Lower leg skin (tissue), 4 donors: ENCODE measurements at regions not wholly inside any gene's neighbourhood (a gene's known extent, or its start where the extent isn't known, plus 50 kb on each side); places are given as distances from the start of the nearest gene placed in this dataset.

Experiments used
- DNase-seq, 2 donors: peaks; one replicate each; pipeline ENCODE4 v3.0.0-alpha.2; 2019; ENCODE audit warnings: low spot score in 2 of 2
- H3K4me3 ChIP-seq: fragments of 200-600 bp; sonication (generic); 2 replicates; pipeline ENCODE4 v1.5.1; 2017; ENCODE audit warnings: mild to moderate bottlenecking, low read depth; ENCODE audit not compliant: poor library complexity, severe bottlenecking
- CTCF ChIP-seq, 3 donors: fragments of 450-650 bp; IDR thresholded peaks; one replicate each; pipeline ENCODE4 v1.5.1; 2016; ENCODE audit warnings: antibody characterized with exemption in 3 of 3, mild to moderate bottlenecking in 3 of 3, moderate library complexity in 2 of 3
- POLR2A ChIP-seq, 2 donors: fragments of 450-650 bp; IDR thresholded peaks; one replicate each; pipeline ENCODE4 v1.6.1; 2016 to 2017; ENCODE audit warnings: antibody characterized with exemption in 2 of 2, mild to moderate bottlenecking in 1 of 2, moderate library complexity in 1 of 2
- WGBS, 2 donors: methylation state at CpG; one replicate each; pipeline ENCODE4 v1.1.5; 2018; 5-methylcytosine and 5-hydroxymethylcytosine counted together
- intact Hi-C: fragments of 100-400 bp; cut with DNase I; formaldehyde crosslinking; loops from one replicate; pipeline ENCODE4 v1.15.0; 2023; ENCODE audit warnings: low total_unique reads

- H3K4me3 ChIP-seq = no peak overlapping the region
- TF ChIP-seq CTCF (IDR thresholded peaks at IDR 0.05) (no peak), POLR2A (IDR thresholded peaks at IDR 0.05) (no peak)
- DNase-seq = no peak
- intact Hi-C loops = no loop called here
These were observed 312.6 kb downstream of the HTR1B start for GRCh38 chr6:77150736-77151135.

GRCh38 chr6:77145244-77145643 lies 318.0 kb downstream of the HTR1B start:
- TF ChIP-seq CTCF (IDR thresholded peaks at IDR 0.05) = no peak
- TF ChIP-seq POLR2A (IDR thresholded peaks at IDR 0.05) = no peak
- H3K4me3 ChIP-seq = no peak overlapping the region
- DNase-seq = no peak
- WGBS, 2 donors = 63 to 69% methylated on average over 1 of the region's 1 CpG
- intact Hi-C loops = no loop called here

GRCh38 chr6:77143659-77144447 lies 319.4 kb downstream of the HTR1B start:
- intact Hi-C loops = no loop called here
- DNase-seq = no peak
- 92 to 96% methylated on average over 5 of the region's 5 CpGs for WGBS, 2 donors
- H3K4me3 ChIP-seq = no peak overlapping the region
- no peak for TF ChIP-seq CTCF (IDR thresholded peaks at IDR 0.05)
- TF ChIP-seq POLR2A (IDR thresholded peaks at IDR 0.05) = no peak

- no peak overlapping the region for H3K4me3 ChIP-seq
- intact Hi-C loops = no loop called here
- no peak for DNase-seq
- no peak for TF ChIP-seq POLR2A (IDR thresholded peaks at IDR 0.05)
- TF ChIP-seq CTCF (IDR thresholded peaks at IDR 0.05) = no peak
These were observed 327.2 kb downstream of the HTR1B start for GRCh38 chr6:77136086-77136485.

GRCh38 chr6:77133031-77133430 lies 330.3 kb downstream of the HTR1B start:
- no peak overlapping the region for H3K4me3 ChIP-seq
- TF ChIP-seq POLR2A (IDR thresholded peaks at IDR 0.05) = no peak
- TF ChIP-seq CTCF (IDR thresholded peaks at IDR 0.05) = no peak
- WGBS, 2 donors = 85 to 88% methylated on average over 5 of the region's 5 CpGs
- intact Hi-C loops = no loop called here
- DNase-seq = no peak

- no peak for DNase-seq
- intact Hi-C loops = no loop called here
- WGBS, 2 donors = 91 to 95% methylated on average over 4 of the region's 4 CpGs
- TF ChIP-seq POLR2A (IDR thresholded peaks at IDR 0.05) (no peak), CTCF (IDR thresholded peaks at IDR 0.05) (no peak)
- no peak overlapping the region for H3K4me3 ChIP-seq
These were observed 331.9 kb downstream of the HTR1B start for GRCh38 chr6:77131426-77131825.
